Osteocyte (in vitro differentiated cells): ENCODE measurements at regions not wholly inside any gene's neighbourhood (a gene's known extent, or its start where the extent isn't known, plus 50 kb on each side); places are given as distances from the start of the nearest gene placed in this dataset.

ENCODE experiments used
- DNase-seq: peaks from one replicate; pipeline ENCODE4 v3.0.0; 2021; ENCODE audit warnings: mixed read lengths; ENCODE audit not compliant: unreplicated experiment; ENCODE audit errors: extremely low spot score
- H3K27ac Mint-ChIP-seq: one replicate; pipeline ENCODE4 v1.8.0; 2021; ENCODE audit warnings: mild to moderate bottlenecking, mixed read lengths; ENCODE audit not compliant: unreplicated experiment
- H3K27me3 Mint-ChIP-seq: one replicate; pipeline ENCODE4 v1.8.0; 2021; ENCODE audit warnings: mixed read lengths; ENCODE audit not compliant: unreplicated experiment
- H3K36me3 Mint-ChIP-seq: one replicate; pipeline ENCODE4 v1.8.0; 2021; ENCODE audit warnings: mixed read lengths; ENCODE audit not compliant: unreplicated experiment
- H3K4me1 Mint-ChIP-seq: one replicate; pipeline ENCODE4 v1.8.0; 2021; ENCODE audit warnings: mixed read lengths; ENCODE audit not compliant: unreplicated experiment
- H3K4me3 Mint-ChIP-seq: one replicate; pipeline ENCODE4 v1.8.0; 2021; ENCODE audit warnings: mild to moderate bottlenecking, moderate library complexity, mixed read lengths; ENCODE audit not compliant: unreplicated experiment
- H3K9me3 Mint-ChIP-seq: one replicate; pipeline ENCODE4 v1.8.0; 2021; ENCODE audit warnings: mixed read lengths; ENCODE audit not compliant: unreplicated experiment
- CTCF ChIP-seq: fragments of 200-600 bp; sonication (generic); IDR thresholded peaks from 2 replicates; pipeline ENCODE4 v1.5.0; 2021; ENCODE audit warnings: antibody characterized with exemption, mild to moderate bottlenecking, moderate library complexity

DNA sequence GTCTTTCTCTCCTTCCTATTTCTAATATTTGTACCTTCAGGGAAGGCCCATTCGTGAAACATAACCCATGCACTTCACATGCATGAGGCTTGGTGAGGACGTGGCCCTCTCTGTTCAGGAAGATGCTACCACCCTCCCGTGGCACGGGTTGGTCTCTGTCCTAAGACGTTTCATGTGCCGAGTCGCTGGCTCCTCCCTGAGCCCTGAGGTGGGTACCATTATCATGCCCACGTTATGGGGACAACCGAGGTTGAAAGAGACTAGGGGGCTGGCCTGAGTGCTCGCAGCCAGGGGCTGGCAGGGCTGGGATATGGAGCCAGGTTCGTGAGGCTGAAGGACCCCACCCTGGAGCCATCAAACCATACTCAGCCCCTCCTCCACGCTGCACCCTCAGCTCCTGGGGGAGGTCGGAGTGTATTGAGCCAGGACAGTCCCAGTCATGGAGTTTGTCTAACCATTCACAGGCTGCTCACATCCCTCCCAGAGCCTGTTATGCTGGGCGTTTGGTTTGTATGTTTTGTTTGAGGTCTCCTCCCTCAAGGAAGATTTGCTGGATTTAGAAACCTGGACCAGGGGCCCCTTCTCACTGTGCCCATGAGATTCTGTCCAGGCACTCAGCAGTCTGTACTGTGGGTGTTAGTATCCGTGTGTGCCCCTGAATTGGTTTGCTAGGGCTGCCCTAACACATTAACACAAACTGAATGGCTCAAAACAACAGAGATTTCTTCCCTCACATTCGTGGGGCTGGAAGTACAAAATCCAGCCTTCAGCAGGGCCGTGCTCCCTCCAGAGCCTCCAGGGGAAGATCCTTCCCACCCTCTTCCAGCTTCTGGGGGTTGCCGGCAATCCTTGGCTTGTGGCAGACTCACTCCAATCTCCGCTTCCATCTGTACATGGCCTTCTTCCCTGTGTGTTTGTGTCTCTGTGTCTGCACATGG, 88.3 kb downstream of the ANKRD60 start:
- H3K4me3 Mint-ChIP-seq = no peak overlapping the region
- peaks cover 65% of the 10 kb centered on the region for H3K27me3 Mint-ChIP-seq
- TF ChIP-seq CTCF = no peak
- no peak overlapping the region for H3K27ac Mint-ChIP-seq
- H3K9me3 Mint-ChIP-seq = peaks cover 4% of the 10 kb centered on the region
- DNase-seq = peak; percentile 70
- H3K36me3 Mint-ChIP-seq = no peaks in the 10 kb centered on the region
- no peaks in the 10 kb centered on the region for H3K4me1 Mint-ChIP-seq

- peaks cover 4% of the 10 kb centered on the region for H3K9me3 Mint-ChIP-seq
- no peak overlapping the region for H3K4me3 Mint-ChIP-seq
- DNase-seq = peak; percentile 53
- peaks cover 68% of the 10 kb centered on the region for H3K27me3 Mint-ChIP-seq
- H3K36me3 Mint-ChIP-seq = no peaks in the 10 kb centered on the region
- peaks cover 6% of the 10 kb centered on the region for H3K4me1 Mint-ChIP-seq
- no peak overlapping the region for H3K27ac Mint-ChIP-seq
- TF ChIP-seq CTCF = no peak
Measured at GRCh38 chr20:58138395-58138794, 90.1 kb downstream of the ANKRD60 start.

DNA sequence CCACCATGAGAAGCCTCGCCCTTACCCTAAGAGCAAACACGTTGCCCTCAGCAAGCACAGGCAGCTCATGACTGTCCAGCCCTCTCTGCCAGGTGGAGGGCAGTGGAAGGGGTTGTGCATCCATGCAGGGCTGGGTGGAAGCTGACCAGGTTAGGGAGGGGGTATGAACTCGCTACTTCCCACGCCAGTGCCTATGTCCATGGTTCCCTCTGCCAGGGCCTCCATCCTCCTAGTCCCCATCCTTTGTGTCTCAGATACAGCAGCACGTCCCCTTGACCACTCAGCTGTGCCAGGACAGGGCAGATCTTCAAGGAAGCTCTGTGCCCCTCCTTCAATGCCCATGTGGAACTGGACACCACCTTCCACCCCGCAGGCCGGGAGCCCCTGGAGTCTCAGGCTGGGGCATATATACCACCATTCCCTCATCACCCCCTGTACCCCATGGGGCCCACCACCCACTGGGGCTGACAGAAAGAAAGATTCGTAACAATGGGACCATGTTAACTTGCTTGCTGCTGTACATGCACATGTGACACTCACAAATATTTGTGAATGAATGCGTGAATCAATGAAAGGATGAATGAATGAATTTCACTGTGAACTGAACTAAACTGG, 90.7 kb downstream of the ANKRD60 start:
- Mint-ChIP-seq H3K4me3 (no peak overlapping the region), H3K4me1 (peaks cover 13% of the 10 kb centered on the region), H3K9me3 (peaks cover 4% of the 10 kb centered on the region), H3K27me3 (peaks cover 69% of the 10 kb centered on the region), H3K36me3 (no peaks in the 10 kb centered on the region), H3K27ac (no peak overlapping the region)
- peak; percentile 80 for DNase-seq
- TF ChIP-seq CTCF = no peak

DNA sequence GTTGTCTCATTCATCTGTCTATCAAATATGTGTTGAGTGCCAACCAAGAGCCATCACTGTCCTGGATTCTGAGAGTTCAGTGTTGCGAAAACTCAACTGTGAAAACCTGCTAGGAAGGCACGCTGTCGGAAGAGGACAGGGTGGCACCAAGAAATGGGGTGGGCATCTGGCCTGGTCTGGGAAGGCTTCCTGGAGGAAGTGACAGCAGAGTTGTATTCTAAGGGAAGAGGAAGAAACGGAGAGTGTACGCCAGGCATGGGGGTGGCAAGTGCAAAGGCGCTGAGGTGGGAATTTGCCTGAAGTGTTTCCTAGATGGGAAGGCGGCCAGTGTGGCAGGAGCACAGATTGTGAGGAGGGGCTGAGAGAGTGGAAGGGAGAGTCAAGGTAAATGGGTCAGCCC, 91.2 kb downstream of the ANKRD60 start:
- Mint-ChIP-seq H3K36me3 (no peaks in the 10 kb centered on the region), H3K9me3 (peaks cover 4% of the 10 kb centered on the region), H3K4me1 (peaks cover 18% of the 10 kb centered on the region), H3K4me3 (no peak overlapping the region), H3K27ac (no peak overlapping the region), H3K27me3 (peaks cover 69% of the 10 kb centered on the region)
- peak; percentile 40 for DNase-seq
- TF ChIP-seq CTCF = no peak

GRCh38 chr20:58136149-58136484, 92.3 kb downstream of the ANKRD60 start:
- Mint-ChIP-seq H3K9me3 (peaks cover 4% of the 10 kb centered on the region), H3K36me3 (no peaks in the 10 kb centered on the region), H3K27me3 (peaks cover 62% of the 10 kb centered on the region), H3K27ac (no peak overlapping the region), H3K4me3 (no peak overlapping the region), H3K4me1 (peaks cover 29% of the 10 kb centered on the region)
- DNase-seq = no peak
- no peak for TF ChIP-seq CTCF
